SK-N-SH (cell line): ENCODE measurements at regions not wholly inside any gene's neighbourhood (a gene's known extent, or its start where the extent isn't known, plus 50 kb on each side); places are given as distances from the start of the nearest gene placed in this dataset.

Source experiments
- CTCF ChIA-PET: fragments of 300-600, 350-600 bp; formaldehyde crosslinking; extraction: SDS; loops from one replicate; lab custom pipeline; 2021; lab: Yijun Ruan, JAX
- POLR2A ChIA-PET: fragments of 350-600 bp; sonication (Branson Sonifier 250); formaldehyde crosslinking; extraction: SDS; loops from one replicate; lab custom pipeline; 2020; ENCODE audit warnings: antibody characterized with exemption, inconsistent platforms; lab: Yijun Ruan, JAX
- DNase-seq: peaks from one replicate; pipeline ENCODE4 v3.0.0; 2012
- H2AFZ ChIP-seq: fragments of 200-600 bp; sonication (generic); 2 replicates; pipeline ENCODE4 v1.8.1; 2016; ENCODE audit warnings: antibody characterized with exemption, mild to moderate bottlenecking, low read depth
- H3F3A ChIP-seq: fragments of 200-600 bp; sonication (generic); replicated peaks from 2 replicates; pipeline ENCODE3; 2016; ENCODE audit warnings: antibody characterized with exemption, mild to moderate bottlenecking; ENCODE audit not compliant: insufficient read depth
- H3K27ac ChIP-seq, 2 experiments: fragments of 200-500 bp in 1 of 2; fragments of 200-600 bp in 1 of 2; sonication (Bioruptor generic) in 1 of 2; sonication (generic), shearing (Covaris generic) in 1 of 2; 2 replicates each; pipeline versions ENCODE4 v1.5.1 to v1.6.1; 2014 to 2016; ENCODE audit warnings: low read depth in 2 of 2, inconsistent platforms in 1 of 2, low read length in 1 of 2, mild to moderate bottlenecking in 1 of 2, mixed read lengths in 1 of 2
- H3K27me3 ChIP-seq: fragments of 200-600 bp; sonication (generic), shearing (Covaris generic); 2 replicates; pipeline ENCODE4 v1.6.1; 2016; ENCODE audit warnings: mixed run types; ENCODE audit not compliant: insufficient read depth
- H3K36me3 ChIP-seq, 2 experiments: fragments of 200-500 bp in 1 of 2; fragments of 200-600 bp in 1 of 2; sonication (Bioruptor generic) in 1 of 2; sonication (generic) in 1 of 2; replicated peaks in 1 of 2; 2 replicates each; pipeline versions ENCODE3 to v1.5.1; 2014 to 2016; ENCODE audit warnings: low read length in 1 of 2, mild to moderate bottlenecking in 1 of 2; ENCODE audit not compliant: insufficient read depth in 2 of 2, control insufficient read depth in 1 of 2
- H3K4me1 ChIP-seq, 2 experiments: fragments of 200-500 bp in 1 of 2; fragments of 200-600 bp in 1 of 2; sonication (Bioruptor generic) in 1 of 2; sonication (generic), shearing (Covaris generic) in 1 of 2; 2 replicates each; pipeline versions ENCODE4 v1.5.1 to v1.6.1; 2014 to 2016; ENCODE audit warnings: low read depth in 1 of 2, low read length in 1 of 2, mixed run types in 1 of 2; ENCODE audit not compliant: insufficient read depth in 2 of 2, control insufficient read depth in 1 of 2
- H3K4me2 ChIP-seq: fragments of 200-600 bp; sonication (generic), shearing (Covaris generic); 2 replicates; pipeline ENCODE4 v1.6.1; 2017; ENCODE audit warnings: mixed run types
- H3K4me3 ChIP-seq, 2 experiments: fragments of 200-500 bp in 1 of 2; fragments of 200-600 bp in 1 of 2; sonication (Bioruptor generic) in 1 of 2; sonication (generic), shearing (Covaris generic) in 1 of 2; 2 replicates each; pipeline versions ENCODE4 v1.5.1 to v1.8.1; 2014 to 2016; ENCODE audit warnings: low read depth in 2 of 2, inconsistent platforms in 1 of 2, low read length in 1 of 2, mild to moderate bottlenecking in 1 of 2, mixed read lengths in 1 of 2, moderate library complexity in 1 of 2
- H3K79me2 ChIP-seq: fragments of 200-600 bp; sonication (generic); 2 replicates; pipeline ENCODE4 v1.8.1; 2017; ENCODE audit warnings: mild to moderate bottlenecking; ENCODE audit not compliant: insufficient read depth
- H3K9ac ChIP-seq: fragments of 200-600 bp; sonication (generic); 2 replicates; pipeline ENCODE4 v1.6.1; 2017; ENCODE audit warnings: mixed run types
- H3K9me2 ChIP-seq: fragments of 200-600 bp; sonication (generic); 2 replicates; pipeline ENCODE4 v1.6.1; 2017; ENCODE audit warnings: mixed run types
- H3K9me3 ChIP-seq: fragments of 200-600 bp; sonication (generic); 2 replicates; pipeline ENCODE4 v1.6.1; 2017; ENCODE audit warnings: mixed run types, mild to moderate bottlenecking, moderate library complexity
- H4K20me1 ChIP-seq: fragments of 200-600 bp; sonication (generic); 2 replicates; pipeline ENCODE4 v1.6.1; 2017; ENCODE audit warnings: mild to moderate bottlenecking, mixed run types; ENCODE audit not compliant: insufficient read depth
- CHD2 ChIP-seq: fragments of 150-350 bp; IDR thresholded peaks from 2 replicates; pipeline ENCODE4 v1.6.1; 2018; ENCODE audit warnings: low read length; ENCODE audit not compliant: partially characterized antibody
- CTCF ChIP-seq: fragments of 200-600 bp; sonication (generic); IDR thresholded peaks from 2 replicates; pipeline ENCODE4 v1.6.1; 2017; ENCODE audit warnings: antibody characterized with exemption, mild to moderate bottlenecking, moderate library complexity
- EP300 ChIP-seq, 2 experiments: IDR thresholded peaks; 2 replicates each; pipeline versions ENCODE4 v1.4.0 to v1.6.1; 2012; ENCODE audit warnings: borderline replicate concordance in 1 of 2, low read depth in 1 of 2, low read length in 1 of 2
- FOSL2 ChIP-seq: IDR thresholded peaks from 2 replicates; pipeline ENCODE4 v1.4.0; 2012; ENCODE audit warnings: low read depth, mild to moderate bottlenecking, moderate library complexity, borderline replicate concordance
- FOXJ3 ChIP-seq: sonication (generic); formaldehyde crosslinking; IDR thresholded peaks from 2 replicates; pipeline ENCODE4 v1.5.1; 2020; ENCODE audit warnings: mild to moderate bottlenecking, missing genetic modification reagents
- GABPA ChIP-seq: IDR thresholded peaks from 2 replicates; pipeline ENCODE4 v1.4.0; 2012; ENCODE audit warnings: low read depth, mild to moderate bottlenecking
- GATA2 ChIP-seq: sonication (generic); formaldehyde crosslinking; IDR thresholded peaks from 2 replicates; pipeline ENCODE4 v1.5.0; 2020; ENCODE audit warnings: mild to moderate bottlenecking, missing genetic modification reagents
- JUND ChIP-seq: IDR thresholded peaks from 2 replicates; pipeline ENCODE4 v1.4.0; 2012
- MAX ChIP-seq: IDR thresholded peaks from 2 replicates; pipeline ENCODE4 v1.4.0; 2012; ENCODE audit warnings: low read depth
- MEF2A ChIP-seq: IDR thresholded peaks from 2 replicates; pipeline ENCODE4 v1.4.0; 2012; ENCODE audit warnings: low read depth, borderline replicate concordance
- NFIC ChIP-seq: IDR thresholded peaks from 2 replicates; pipeline ENCODE4 v1.4.0; 2012; ENCODE audit warnings: borderline replicate concordance
- POLR2AphosphoS5 ChIP-seq: IDR thresholded peaks from 2 replicates; pipeline ENCODE4 v1.6.1; 2012; ENCODE audit warnings: low read depth, low read length
- RAD21 ChIP-seq: IDR thresholded peaks from 2 replicates; pipeline ENCODE4 v1.6.1; 2012; ENCODE audit warnings: mild to moderate bottlenecking, low read length
- RCOR1 ChIP-seq: fragments of 150-350 bp; IDR thresholded peaks from 2 replicates; pipeline ENCODE4 v1.6.1; 2017; ENCODE audit warnings: antibody characterized with exemption, low read length
- REST ChIP-seq: IDR thresholded peaks from 2 replicates; pipeline ENCODE4 v1.6.1; 2012; ENCODE audit warnings: mild to moderate bottlenecking, low read depth, low read length, moderate library complexity
- RXRA ChIP-seq: IDR thresholded peaks from 2 replicates; pipeline ENCODE4 v1.4.0; 2012; ENCODE audit warnings: low read depth, mild to moderate bottlenecking, borderline replicate concordance
- TCF12 ChIP-seq: IDR thresholded peaks from 2 replicates; pipeline ENCODE4 v1.4.0; 2012
- TEAD4 ChIP-seq: IDR thresholded peaks from 2 replicates; pipeline ENCODE4 v1.4.0; 2012; ENCODE audit warnings: mild to moderate bottlenecking, borderline replicate concordance; ENCODE audit not compliant: insufficient read depth
- ZBTB33 ChIP-seq: IDR thresholded peaks from 2 replicates; pipeline ENCODE4 v1.4.0; 2012; ENCODE audit warnings: low read depth, borderline replicate concordance
- WGBS: methylation state at CpG from one replicate; pipeline ENCODE4 v1.1.6; 2017; ENCODE audit warnings: low lambda C conversion rate; 5-methylcytosine and 5-hydroxymethylcytosine counted together

- TF ChIP-seq CTCF: no peak
- TF ChIP-seq TEAD4: no peak
- TF ChIP-seq GATA2: no peak
- TF ChIP-seq JUND: no peak
- TF ChIP-seq MEF2A: no peak
- TF ChIP-seq RAD21: no peak
Measured at GRCh38 chr5:89721353-89721752, 688.2 kb downstream of the CETN3 start (continued).

GRCh38 chr5:89712134-89712700 lies 697.3 kb downstream of the CETN3 start:
- Histone ChIP-seq H3K9me3 (no peaks in the 10 kb centered on the region), H3K9ac (no peak overlapping the region), H3K27me3 (no peaks in the 10 kb centered on the region), H3K79me2 (no peaks in the 10 kb centered on the region), H3K4me3 (no peak overlapping the region), H3K4me1 (peaks cover 0 to 7% of the 10 kb centered on the region in 2 experiments; a peak in 2 of 4 replicates), H2AFZ (no peak overlapping the region), H3K4me2 (no peak overlapping the region), H3K9me2 (no peaks in the 10 kb centered on the region), H4K20me1 (no peaks in the 10 kb centered on the region), H3K27ac (peak overlapping the region in 1 of 2 experiments; percentile 94; a peak in 2 of 4 replicates), H3K36me3 (no peaks in the 10 kb centered on the region), H3F3A (no peaks in the 10 kb centered on the region)
- CTCF ChIA-PET: interaction anchor here (0.6 to 1.4 kb wide), 9 partner anchors 9 to 985 kb away, joined by 3 to 4 read pairs (median 3); no protein-coding TSS in a partner anchor
- DNase-seq: peak; percentile 44
- 29% methylated on average over 3 of the region's 3 CpGs for WGBS
- POLR2A ChIA-PET: no interaction called here
- TF ChIP-seq TCF12 (peak; percentile 24; the same call in 1 of the 2 replicates), CHD2 (peak; percentile 77), RAD21 (peak; percentile 48), FOXJ3 (CRISPR knock-in tag) (peak; percentile 87), GATA2 (peak; percentile 96), EP300 (IDR thresholded peaks at IDR 0.05; ENCODE audit: borderline replicate concordance in 1 of 2, low read depth in 1 of 2, low read length in 1 of 2) (peak in 1 of 2 experiments; percentile 98; a peak in 2 of 4 replicates), RCOR1 (peak; percentile 98), GABPA (no peak), POLR2AphosphoS5 (peak; percentile 45; the same call in 1 of the 2 replicates), MAX (no peak)

- Histone ChIP-seq H2AFZ (no peak overlapping the region), H3K9me2 (no peaks in the 10 kb centered on the region), H3K79me2 (no peaks in the 10 kb centered on the region), H3K4me2 (no peak overlapping the region), H3K27me3 (no peaks in the 10 kb centered on the region), H3K9me3 (no peaks in the 10 kb centered on the region), H3K36me3 (no peaks in the 10 kb centered on the region), H3K9ac (no peak overlapping the region), H3K4me3 (no peak overlapping the region), H3K4me1 (peaks cover 0 to 7% of the 10 kb centered on the region in 2 experiments; a peak in 2 of 4 replicates), H3K27ac (peak overlapping the region in 1 of 2 experiments; percentile 91; a peak in 2 of 4 replicates), H3F3A (no peaks in the 10 kb centered on the region), H4K20me1 (no peaks in the 10 kb centered on the region)
- ChIA-PET POLR2A (no interaction called here), CTCF (interaction anchor here (0.7 to 1.4 kb wide), 4 partner anchors 10 to 982 kb away, joined by 3 to 4 read pairs (median 3); no protein-coding TSS in a partner anchor)
- DNase-seq: no peak
- no peak for TF ChIP-seq FOSL2
- no peak for TF ChIP-seq TEAD4
- TF ChIP-seq NFIC: no peak
- TF ChIP-seq JUND: no peak
- no peak for TF ChIP-seq RXRA
- no peak for TF ChIP-seq ZBTB33
- no peak for TF ChIP-seq REST
- no peak for TF ChIP-seq CHD2
- TF ChIP-seq TCF12: no peak
- WGBS: 36% methylated on average over 1 of the region's 1 CpG
Measured at GRCh38 chr5:89711526-89711925, 698.0 kb downstream of the CETN3 start.
